Middle frontal gyrus (tissue), 1 donor: ENCODE measurements at regions not wholly inside any gene's neighbourhood (a gene's known extent, or its start where the extent isn't known, plus 50 kb on each side); places are given as distances from the start of the nearest gene placed in this dataset.

Experiments used
- DNase-seq: peaks from one replicate; pipeline ENCODE4 v3.0.0-alpha.2; 2015; ENCODE audit warnings: low spot score; ENCODE audit errors: extremely low spot score

- no peak for DNase-seq
Measured at GRCh38 chr3:166248784-166249183, 411.6 kb upstream of the BCHE start.

- no peak for DNase-seq
Measured at GRCh38 chr3:166243511-166243910, 406.3 kb upstream of the BCHE start.

- DNase-seq, result no peak
Measured at GRCh38 chr3:166223120-166223519, 385.9 kb upstream of the BCHE start.

- DNase-seq, result no peak
Measured at GRCh38 chr3:166211451-166211850, 374.2 kb upstream of the BCHE start.

GRCh38 chr3:166209701-166210100, 372.5 kb upstream of the BCHE start:
- no peak for DNase-seq

GRCh38 chr3:166205158-166205557, 367.9 kb upstream of the BCHE start:
- no peak for DNase-seq

GRCh38 chr3:166201476-166201875, 364.3 kb upstream of the BCHE start:
- DNase-seq, result no peak

GRCh38 chr3:166199491-166199890, 362.3 kb upstream of the BCHE start:
- no peak for DNase-seq

GRCh38 chr3:166195808-166196207, 358.6 kb upstream of the BCHE start:
- no peak for DNase-seq

GRCh38 chr3:166191411-166191810, 354.2 kb upstream of the BCHE start:
- no peak for DNase-seq

GRCh38 chr3:166190360-166190759, 353.1 kb upstream of the BCHE start:
- no peak for DNase-seq

- no peak for DNase-seq
Measured at GRCh38 chr3:166187237-166187636, 350.0 kb upstream of the BCHE start.

GRCh38 chr3:166186003-166186402, 348.8 kb upstream of the BCHE start:
- DNase-seq, result no peak

GRCh38 chr3:166177130-166177529, 339.9 kb upstream of the BCHE start:
- no peak for DNase-seq

GRCh38 chr3:166171695-166172094, 334.5 kb upstream of the BCHE start:
- no peak for DNase-seq

- no peak for DNase-seq
Measured at GRCh38 chr3:166169681-166170080, 332.5 kb upstream of the BCHE start.

- no peak for DNase-seq
Measured at GRCh38 chr3:166127969-166128368, 290.7 kb upstream of the BCHE start.

GRCh38 chr3:166125179-166125578, 288.0 kb upstream of the BCHE start:
- no peak for DNase-seq

- no peak for DNase-seq
Measured at GRCh38 chr3:166123576-166123975, 286.4 kb upstream of the BCHE start.

- DNase-seq, result no peak
Measured at GRCh38 chr3:166123088-166123487, 285.9 kb upstream of the BCHE start.

- no peak for DNase-seq
Measured at GRCh38 chr3:166118049-166118448, 280.8 kb upstream of the BCHE start.

GRCh38 chr3:166114448-166114847, 277.2 kb upstream of the BCHE start:
- no peak for DNase-seq

GRCh38 chr3:166111562-166111961, 274.3 kb upstream of the BCHE start:
- no peak for DNase-seq

- DNase-seq, result no peak
Measured at GRCh38 chr3:166110102-166110501, 272.9 kb upstream of the BCHE start.
